ENCODE measurements at regions not wholly inside any gene's neighbourhood (a gene's known extent, or its start where the extent isn't known, plus 50 kb on each side); places are given as distances from the start of the nearest gene placed in this dataset.

DNA sequence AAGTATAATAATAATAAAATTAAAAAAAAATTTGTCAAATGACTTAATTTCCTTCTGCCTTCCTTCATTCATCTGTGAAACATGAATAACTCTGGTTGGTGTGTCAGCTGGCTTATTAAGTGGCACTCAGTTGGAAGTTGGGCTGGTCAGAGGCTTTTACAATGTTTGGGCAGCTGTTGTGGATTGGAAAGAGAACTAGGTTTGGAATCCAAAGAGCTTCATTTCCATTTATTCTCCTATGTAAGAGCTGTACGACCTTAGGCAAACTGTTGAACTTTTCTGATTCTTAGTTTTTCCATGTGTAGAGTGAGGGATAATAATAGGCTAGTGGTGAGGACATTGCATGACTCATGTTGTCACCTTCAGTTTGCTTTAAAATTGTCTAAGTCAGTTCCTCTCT is 606.7 kb downstream of the PDCD6IP start:
- TF ChIP-seq POLR2AphosphoS5 (IDR thresholded peaks at IDR 0.05; ENCODE audit: low read depth) (no peak), GABPA (IDR thresholded peaks at IDR 0.05; ENCODE audit: low read depth) (no peak), SPI1 (IDR thresholded peaks at IDR 0.05; ENCODE audit: borderline replicate concordance, low read depth) (no peak)
- TF ChIP-seq, protein P1, sequence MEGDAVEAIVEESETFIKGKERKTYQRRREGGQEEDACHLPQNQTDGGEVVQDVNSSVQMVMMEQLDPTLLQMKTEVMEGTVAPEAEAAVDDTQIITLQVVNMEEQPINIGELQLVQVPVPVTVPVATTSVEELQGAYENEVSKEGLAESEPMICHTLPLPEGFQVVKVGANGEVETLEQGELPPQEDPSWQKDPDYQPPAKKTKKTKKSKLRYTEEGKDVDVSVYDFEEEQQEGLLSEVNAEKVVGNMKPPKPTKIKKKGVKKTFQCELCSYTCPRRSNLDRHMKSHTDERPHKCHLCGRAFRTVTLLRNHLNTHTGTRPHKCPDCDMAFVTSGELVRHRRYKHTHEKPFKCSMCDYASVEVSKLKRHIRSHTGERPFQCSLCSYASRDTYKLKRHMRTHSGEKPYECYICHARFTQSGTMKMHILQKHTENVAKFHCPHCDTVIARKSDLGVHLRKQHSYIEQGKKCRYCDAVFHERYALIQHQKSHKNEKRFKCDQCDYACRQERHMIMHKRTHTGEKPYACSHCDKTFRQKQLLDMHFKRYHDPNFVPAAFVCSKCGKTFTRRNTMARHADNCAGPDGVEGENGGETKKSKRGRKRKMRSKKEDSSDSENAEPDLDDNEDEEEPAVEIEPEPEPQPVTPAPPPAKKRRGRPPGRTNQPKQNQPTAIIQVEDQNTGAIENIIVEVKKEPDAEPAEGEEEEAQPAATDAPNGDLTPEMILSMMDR (IDR thresholded peaks at IDR 0.05; ENCODE audit: insufficient read depth, low read length): no peak
- TF ChIP-seq, protein P2, sequence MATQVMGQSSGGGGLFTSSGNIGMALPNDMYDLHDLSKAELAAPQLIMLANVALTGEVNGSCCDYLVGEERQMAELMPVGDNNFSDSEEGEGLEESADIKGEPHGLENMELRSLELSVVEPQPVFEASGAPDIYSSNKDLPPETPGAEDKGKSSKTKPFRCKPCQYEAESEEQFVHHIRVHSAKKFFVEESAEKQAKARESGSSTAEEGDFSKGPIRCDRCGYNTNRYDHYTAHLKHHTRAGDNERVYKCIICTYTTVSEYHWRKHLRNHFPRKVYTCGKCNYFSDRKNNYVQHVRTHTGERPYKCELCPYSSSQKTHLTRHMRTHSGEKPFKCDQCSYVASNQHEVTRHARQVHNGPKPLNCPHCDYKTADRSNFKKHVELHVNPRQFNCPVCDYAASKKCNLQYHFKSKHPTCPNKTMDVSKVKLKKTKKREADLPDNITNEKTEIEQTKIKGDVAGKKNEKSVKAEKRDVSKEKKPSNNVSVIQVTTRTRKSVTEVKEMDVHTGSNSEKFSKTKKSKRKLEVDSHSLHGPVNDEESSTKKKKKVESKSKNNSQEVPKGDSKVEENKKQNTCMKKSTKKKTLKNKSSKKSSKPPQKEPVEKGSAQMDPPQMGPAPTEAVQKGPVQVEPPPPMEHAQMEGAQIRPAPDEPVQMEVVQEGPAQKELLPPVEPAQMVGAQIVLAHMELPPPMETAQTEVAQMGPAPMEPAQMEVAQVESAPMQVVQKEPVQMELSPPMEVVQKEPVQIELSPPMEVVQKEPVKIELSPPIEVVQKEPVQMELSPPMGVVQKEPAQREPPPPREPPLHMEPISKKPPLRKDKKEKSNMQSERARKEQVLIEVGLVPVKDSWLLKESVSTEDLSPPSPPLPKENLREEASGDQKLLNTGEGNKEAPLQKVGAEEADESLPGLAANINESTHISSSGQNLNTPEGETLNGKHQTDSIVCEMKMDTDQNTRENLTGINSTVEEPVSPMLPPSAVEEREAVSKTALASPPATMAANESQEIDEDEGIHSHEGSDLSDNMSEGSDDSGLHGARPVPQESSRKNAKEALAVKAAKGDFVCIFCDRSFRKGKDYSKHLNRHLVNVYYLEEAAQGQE (IDR thresholded peaks at IDR 0.05; ENCODE audit: insufficient replicate concordance, low read depth): no peak

All from HL-60 (cell line).